ENCODE measurements at regions not wholly inside any gene's neighbourhood (a gene's known extent, or its start where the extent isn't known, plus 50 kb on each side); places are given as distances from the start of the nearest gene placed in this dataset.

DNA sequence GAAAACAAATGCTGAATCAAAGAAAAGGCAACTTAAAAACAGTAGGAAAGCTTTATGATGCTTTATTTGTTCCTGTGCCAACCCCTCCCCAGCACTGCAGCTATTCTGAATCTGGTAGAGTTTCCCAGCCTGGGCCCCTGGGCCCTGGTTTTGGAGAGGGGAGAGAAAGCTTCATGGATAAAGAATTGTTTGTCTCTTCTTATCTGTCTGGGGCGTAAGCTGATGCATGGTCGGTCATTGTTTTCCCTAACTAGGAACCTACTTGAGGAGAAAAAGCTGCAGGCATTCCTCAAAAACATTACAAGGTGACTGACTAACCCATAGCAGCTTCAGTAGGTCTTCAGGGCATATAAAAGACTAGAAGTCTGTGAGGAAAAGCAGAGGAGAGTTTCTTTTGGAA lies 758.1 kb upstream of the EPHA7 start:
- DNase-seq (ENCODE audit: low read depth) (no peak), FAIRE-seq (no peak)
- Histone ChIP-seq H3K4me3 (ENCODE audit: insufficient read depth, low read depth, low read length) (no peak overlapping the region), H3K79me2 (ENCODE audit: insufficient read depth, low read length) (no peaks in the 10 kb centered on the region), H3K4me1 (ENCODE audit: insufficient read depth, low read length) (no peaks in the 10 kb centered on the region), H3K27ac (ENCODE audit: low read depth, low read length) (no peak overlapping the region), H3K36me3 (ENCODE audit: insufficient read depth, low read length) (no peaks in the 10 kb centered on the region), H4K20me1 (ENCODE audit: insufficient read depth, low read length) (no peaks in the 10 kb centered on the region), H2AFZ (ENCODE audit: low read depth, low read length) (no peak overlapping the region), H3K27me3 (ENCODE audit: insufficient read depth, low read length) (no peaks in the 10 kb centered on the region), H3K4me2 (ENCODE audit: low read length) (no peak overlapping the region), H3K9ac (ENCODE audit: low read length) (no peak overlapping the region), H3K9me3 (ENCODE audit: insufficient read depth, low read depth, low read length) (no peaks in the 10 kb centered on the region)
- Mint-ChIP-seq H3K27me3 (ENCODE audit: low read depth, unreplicated experiment) (no peaks in the 10 kb centered on the region), H3K27ac (ENCODE audit: unreplicated experiment) (no peak overlapping the region), H3K4me1 (ENCODE audit: low read depth, unreplicated experiment) (no peaks in the 10 kb centered on the region), H3K36me3 (ENCODE audit: low read depth, unreplicated experiment) (no peaks in the 10 kb centered on the region), H3K9me3 (ENCODE audit: unreplicated experiment) (no peaks in the 10 kb centered on the region), H3K4me3 (ENCODE audit: unreplicated experiment) (no peak overlapping the region)
- no peak for TF ChIP-seq EZH2 (IDR thresholded peaks at IDR 0.05; ENCODE audit: insufficient read depth, low read length)
- TF ChIP-seq, protein P1, sequence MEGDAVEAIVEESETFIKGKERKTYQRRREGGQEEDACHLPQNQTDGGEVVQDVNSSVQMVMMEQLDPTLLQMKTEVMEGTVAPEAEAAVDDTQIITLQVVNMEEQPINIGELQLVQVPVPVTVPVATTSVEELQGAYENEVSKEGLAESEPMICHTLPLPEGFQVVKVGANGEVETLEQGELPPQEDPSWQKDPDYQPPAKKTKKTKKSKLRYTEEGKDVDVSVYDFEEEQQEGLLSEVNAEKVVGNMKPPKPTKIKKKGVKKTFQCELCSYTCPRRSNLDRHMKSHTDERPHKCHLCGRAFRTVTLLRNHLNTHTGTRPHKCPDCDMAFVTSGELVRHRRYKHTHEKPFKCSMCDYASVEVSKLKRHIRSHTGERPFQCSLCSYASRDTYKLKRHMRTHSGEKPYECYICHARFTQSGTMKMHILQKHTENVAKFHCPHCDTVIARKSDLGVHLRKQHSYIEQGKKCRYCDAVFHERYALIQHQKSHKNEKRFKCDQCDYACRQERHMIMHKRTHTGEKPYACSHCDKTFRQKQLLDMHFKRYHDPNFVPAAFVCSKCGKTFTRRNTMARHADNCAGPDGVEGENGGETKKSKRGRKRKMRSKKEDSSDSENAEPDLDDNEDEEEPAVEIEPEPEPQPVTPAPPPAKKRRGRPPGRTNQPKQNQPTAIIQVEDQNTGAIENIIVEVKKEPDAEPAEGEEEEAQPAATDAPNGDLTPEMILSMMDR (IDR thresholded peaks at IDR 0.05; ENCODE audit: insufficient read depth, low read depth, low read length) = no peak

DNA sequence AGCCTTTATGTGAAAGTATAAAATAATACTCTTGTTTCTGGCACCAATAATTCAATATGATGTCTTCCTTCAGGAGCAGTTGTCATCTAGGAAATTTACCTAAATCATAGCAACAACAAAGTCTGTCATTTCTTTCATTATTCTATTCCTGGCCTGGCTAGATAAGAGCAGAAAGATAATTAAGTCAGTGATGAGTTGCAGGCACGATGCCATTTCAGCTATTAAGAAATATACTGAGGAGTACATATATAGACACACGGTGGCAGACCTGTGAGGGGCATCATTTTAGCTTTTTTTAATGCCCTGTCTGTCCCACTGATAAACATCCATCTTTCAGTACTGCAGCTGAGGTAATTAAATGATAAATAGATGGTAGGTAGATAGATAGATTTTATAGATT lies 756.1 kb upstream of the EPHA7 start:
- no peaks in the 10 kb centered on the region for H3K36me3 Mint-ChIP-seq (ENCODE audit: low read depth, unreplicated experiment)
- DNase-seq (ENCODE audit: low read depth) = no peak
- no peaks in the 10 kb centered on the region for H3K9me3 Mint-ChIP-seq (ENCODE audit: unreplicated experiment)
- Histone ChIP-seq H3K9ac (ENCODE audit: low read length) (no peak overlapping the region), H4K20me1 (ENCODE audit: insufficient read depth, low read length) (no peaks in the 10 kb centered on the region), H3K27ac (ENCODE audit: low read depth, low read length) (no peak overlapping the region), H3K4me2 (ENCODE audit: low read length) (no peak overlapping the region), H2AFZ (ENCODE audit: low read depth, low read length) (no peak overlapping the region), H3K4me3 (ENCODE audit: insufficient read depth, low read depth, low read length) (no peak overlapping the region), H3K27me3 (ENCODE audit: insufficient read depth, low read length) (no peaks in the 10 kb centered on the region), H3K79me2 (ENCODE audit: insufficient read depth, low read length) (no peaks in the 10 kb centered on the region), H3K4me1 (ENCODE audit: insufficient read depth, low read length) (no peaks in the 10 kb centered on the region), H3K9me3 (ENCODE audit: insufficient read depth, low read depth, low read length) (no peaks in the 10 kb centered on the region), H3K36me3 (ENCODE audit: insufficient read depth, low read length) (no peaks in the 10 kb centered on the region)
- FAIRE-seq = no peak
- H3K27me3 Mint-ChIP-seq (ENCODE audit: low read depth, unreplicated experiment) = no peaks in the 10 kb centered on the region
- H3K27ac Mint-ChIP-seq (ENCODE audit: unreplicated experiment) = no peak overlapping the region
- TF ChIP-seq, protein P1 (IDR thresholded peaks at IDR 0.05; ENCODE audit: insufficient read depth, low read depth, low read length) = no peak
- no peak for TF ChIP-seq EZH2 (IDR thresholded peaks at IDR 0.05; ENCODE audit: insufficient read depth, low read length)
- no peaks in the 10 kb centered on the region for H3K4me1 Mint-ChIP-seq (ENCODE audit: low read depth, unreplicated experiment)
- H3K4me3 Mint-ChIP-seq (ENCODE audit: unreplicated experiment) = no peak overlapping the region

DNA sequence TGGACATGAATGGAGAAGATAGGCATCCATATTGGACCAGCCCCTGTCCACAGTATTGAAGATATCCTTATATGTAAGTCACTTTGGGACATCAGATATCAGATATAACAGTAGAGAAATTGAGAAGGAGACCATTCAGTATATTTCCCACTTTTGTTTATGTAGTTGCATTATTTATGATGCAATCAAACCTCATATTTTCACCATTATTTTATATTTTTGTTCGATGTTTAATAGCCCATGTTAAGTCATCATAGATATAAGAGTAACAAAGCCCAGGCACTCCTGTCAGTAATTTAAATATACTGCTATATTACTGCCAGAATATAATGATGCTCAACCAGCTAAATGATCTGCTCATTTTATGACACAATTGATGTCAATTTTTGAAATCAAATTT lies 744.5 kb upstream of the EPHA7 start:
- Mint-ChIP-seq H3K36me3 (ENCODE audit: low read depth, unreplicated experiment) (no peaks in the 10 kb centered on the region), H3K27ac (ENCODE audit: unreplicated experiment) (no peak overlapping the region), H3K9me3 (ENCODE audit: unreplicated experiment) (peaks cover 3% of the 10 kb centered on the region), H3K27me3 (ENCODE audit: low read depth, unreplicated experiment) (peaks cover 2% of the 10 kb centered on the region), H3K4me1 (ENCODE audit: low read depth, unreplicated experiment) (peaks cover under 1% of the 10 kb centered on the region), H3K4me3 (ENCODE audit: unreplicated experiment) (no peak overlapping the region)
- Histone ChIP-seq H3K79me2 (ENCODE audit: insufficient read depth, low read length) (no peaks in the 10 kb centered on the region), H4K20me1 (ENCODE audit: insufficient read depth, low read length) (no peaks in the 10 kb centered on the region), H3K36me3 (ENCODE audit: insufficient read depth, low read length) (no peaks in the 10 kb centered on the region), H3K4me3 (ENCODE audit: insufficient read depth, low read depth, low read length) (no peak overlapping the region), H3K27me3 (ENCODE audit: insufficient read depth, low read length) (no peaks in the 10 kb centered on the region), H3K27ac (ENCODE audit: low read depth, low read length) (no peak overlapping the region), H3K9ac (ENCODE audit: low read length) (no peak overlapping the region), H2AFZ (ENCODE audit: low read depth, low read length) (no peak overlapping the region), H3K9me3 (ENCODE audit: insufficient read depth, low read depth, low read length) (no peaks in the 10 kb centered on the region), H3K4me2 (ENCODE audit: low read length) (no peak overlapping the region), H3K4me1 (ENCODE audit: insufficient read depth, low read length) (no peaks in the 10 kb centered on the region)
- DNase-seq (ENCODE audit: low read depth) = no peak
- no peak for FAIRE-seq
- TF ChIP-seq, protein P1 (IDR thresholded peaks at IDR 0.05; ENCODE audit: insufficient read depth, low read depth, low read length) = no peak
- no peak for TF ChIP-seq EZH2 (IDR thresholded peaks at IDR 0.05; ENCODE audit: insufficient read depth, low read length)

Data from astrocyte (in vitro differentiated cells and primary cell).